ENCODE measurements at regions not wholly inside any gene's neighbourhood (a gene's known extent, or its start where the extent isn't known, plus 50 kb on each side); places are given as distances from the start of the nearest gene placed in this dataset.

DNA sequence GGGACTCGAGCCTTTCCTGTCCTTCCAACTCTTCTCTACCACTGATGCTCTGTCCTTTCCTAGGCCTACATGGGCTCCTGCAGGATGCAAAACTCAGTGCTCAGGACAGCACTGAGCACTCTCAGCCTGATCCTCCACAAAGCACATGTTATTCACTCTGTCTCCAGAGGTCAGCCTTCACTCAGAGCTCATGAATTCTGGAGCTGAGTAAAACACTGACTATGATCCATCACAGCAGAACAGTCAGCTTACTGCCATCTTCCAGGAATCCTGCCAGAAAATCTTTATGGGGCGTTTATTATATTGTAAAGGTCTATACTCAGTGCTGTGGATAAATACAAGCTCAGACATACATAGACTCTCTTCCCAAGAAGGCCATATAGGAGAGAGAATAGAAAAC lies 121.5 kb upstream of the CPEB2 start:
- TF ChIP-seq, protein P1, sequence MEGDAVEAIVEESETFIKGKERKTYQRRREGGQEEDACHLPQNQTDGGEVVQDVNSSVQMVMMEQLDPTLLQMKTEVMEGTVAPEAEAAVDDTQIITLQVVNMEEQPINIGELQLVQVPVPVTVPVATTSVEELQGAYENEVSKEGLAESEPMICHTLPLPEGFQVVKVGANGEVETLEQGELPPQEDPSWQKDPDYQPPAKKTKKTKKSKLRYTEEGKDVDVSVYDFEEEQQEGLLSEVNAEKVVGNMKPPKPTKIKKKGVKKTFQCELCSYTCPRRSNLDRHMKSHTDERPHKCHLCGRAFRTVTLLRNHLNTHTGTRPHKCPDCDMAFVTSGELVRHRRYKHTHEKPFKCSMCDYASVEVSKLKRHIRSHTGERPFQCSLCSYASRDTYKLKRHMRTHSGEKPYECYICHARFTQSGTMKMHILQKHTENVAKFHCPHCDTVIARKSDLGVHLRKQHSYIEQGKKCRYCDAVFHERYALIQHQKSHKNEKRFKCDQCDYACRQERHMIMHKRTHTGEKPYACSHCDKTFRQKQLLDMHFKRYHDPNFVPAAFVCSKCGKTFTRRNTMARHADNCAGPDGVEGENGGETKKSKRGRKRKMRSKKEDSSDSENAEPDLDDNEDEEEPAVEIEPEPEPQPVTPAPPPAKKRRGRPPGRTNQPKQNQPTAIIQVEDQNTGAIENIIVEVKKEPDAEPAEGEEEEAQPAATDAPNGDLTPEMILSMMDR (IDR thresholded peaks at IDR 0.05; ENCODE audit: low read length): no peak
- TF ChIP-seq EZH2 (optimal IDR thresholded peaks at IDR 0.05; ENCODE audit: low read depth, low read length): no peak

Measured in MM.1S (cell line).